IMR-90 (cell line): ENCODE measurements at regions not wholly inside any gene's neighbourhood (a gene's known extent, or its start where the extent isn't known, plus 50 kb on each side); places are given as distances from the start of the nearest gene placed in this dataset.

Source experiments
- ATAC-seq: fragments of 200-7000 bp; cut with Tn5 transposase; 2 replicates; pipeline ENCODE4 v1.9.1; 2020; ENCODE audit warnings: low read depth, mild to moderate bottlenecking, moderate library complexity
- BruUV-seq: library from RNA; stranded (reverse); fragments of 400-500 nt; replicated peaks from 2 replicates; lab custom pipeline; 2021; lab: Mats Ljungman, UMichigan
- CTCF ChIA-PET: fragments of 300-600 bp; formaldehyde crosslinking; extraction: SDS; loops from one replicate; lab custom pipeline; 2021; ENCODE audit warnings: antibody characterized with exemption; lab: Yijun Ruan, JAX
- POLR2A ChIA-PET: fragments of 300-600 bp; sonication (Branson Sonifier 250); formaldehyde crosslinking; loops from one replicate; lab custom pipeline; 2022; ENCODE audit warnings: antibody characterized with exemption; ENCODE audit not compliant: unreplicated experiment; lab: Charles Lee
- DNase-seq: peaks from one replicate; pipeline ENCODE4 v3.0.0; 2013
- H2AFZ ChIP-seq: replicated peaks from 2 replicates; pipeline ENCODE3; 2013; ENCODE audit warnings: low read length, mild to moderate bottlenecking; ENCODE audit not compliant: poor library complexity
- H2AK5ac ChIP-seq: 2 replicates; pipeline ENCODE4 v1.6.1; 2013; ENCODE audit warnings: low read depth, low read length, inconsistent platforms
- H2AK9ac ChIP-seq: replicated peaks from 2 replicates; pipeline ENCODE3; 2013; ENCODE audit warnings: mild to moderate bottlenecking, low read depth, low read length, moderate library complexity; ENCODE audit not compliant: poor library complexity
- H2BK120ac ChIP-seq: 2 replicates; pipeline ENCODE4 v1.6.1; 2013; ENCODE audit warnings: low read depth, low read length, inconsistent platforms
- H2BK15ac ChIP-seq: 3 replicates; pipeline ENCODE4 v1.6.1; 2013; ENCODE audit warnings: low read depth, low read length, inconsistent platforms
- H2BK20ac ChIP-seq: 2 replicates; pipeline ENCODE4 v1.6.1; 2013; ENCODE audit warnings: low read depth, mild to moderate bottlenecking, inconsistent platforms, low read length, moderate library complexity
- H2BK5ac ChIP-seq: 2 replicates; pipeline ENCODE4 v1.6.1; 2013; ENCODE audit warnings: mild to moderate bottlenecking, low read depth, low read length, inconsistent platforms; ENCODE audit not compliant: poor library complexity, severe bottlenecking
- H3K14ac ChIP-seq: replicated peaks from 2 replicates; pipeline ENCODE4 v1.6.1; 2013; ENCODE audit warnings: low read depth, low read length, inconsistent platforms
- H3K18ac ChIP-seq: 2 replicates; pipeline ENCODE4 v1.6.1; 2013; ENCODE audit warnings: low read depth, low read length, control low read depth
- H3K23ac ChIP-seq: 2 replicates; pipeline ENCODE4 v1.6.1; 2013; ENCODE audit warnings: low read depth, low read length, inconsistent platforms
- H3K27ac ChIP-seq: 2 replicates; pipeline ENCODE4 v1.5.1; 2013; ENCODE audit warnings: mild to moderate bottlenecking, control low read depth, low read length; ENCODE audit not compliant: insufficient read depth
- H3K27me3 ChIP-seq: 2 replicates; pipeline ENCODE4 v1.6.1; 2013; ENCODE audit warnings: low read length; ENCODE audit not compliant: control insufficient read depth, insufficient read depth
- H3K36me3 ChIP-seq: 2 replicates; pipeline ENCODE4 v1.6.1; 2013; ENCODE audit warnings: low read length, mixed read lengths; ENCODE audit not compliant: control insufficient read depth, insufficient read depth
- H3K4ac ChIP-seq: 2 replicates; pipeline ENCODE4 v1.6.1; 2013; ENCODE audit warnings: low read depth, low read length, inconsistent platforms
- H3K4me1 ChIP-seq: 2 replicates; pipeline ENCODE4 v1.6.1; 2013; ENCODE audit warnings: low read length, mixed read lengths; ENCODE audit not compliant: control insufficient read depth, insufficient read depth
- H3K4me2 ChIP-seq: 2 replicates; pipeline ENCODE4 v1.6.1; 2013; ENCODE audit warnings: low read depth, mild to moderate bottlenecking, control low read depth, low read length, moderate library complexity
- H3K4me3 ChIP-seq: 2 replicates; pipeline ENCODE4 v1.5.1; 2013; ENCODE audit warnings: low read depth, mild to moderate bottlenecking, control low read depth, low read length, moderate library complexity; ENCODE audit not compliant: insufficient read depth
- H3K56ac ChIP-seq: 2 replicates; pipeline ENCODE4 v1.6.1; 2013; ENCODE audit warnings: low read length, inconsistent platforms; ENCODE audit not compliant: insufficient read depth; ENCODE audit errors: extremely low read depth
- H3K79me1 ChIP-seq, 2 experiments: 2 replicates each; pipeline ENCODE4 v1.6.1; 2013; ENCODE audit warnings: low read length in 2 of 2, inconsistent platforms in 1 of 2, low read depth in 1 of 2
- H3K9ac ChIP-seq: 2 replicates; pipeline ENCODE4 v1.6.1; 2013; ENCODE audit warnings: low read depth, low read length, control low read depth
- H3K9me1 ChIP-seq: 2 replicates; pipeline ENCODE4 v1.6.1; 2013; ENCODE audit warnings: low read length, inconsistent platforms; ENCODE audit not compliant: insufficient read depth
- H3K9me3 ChIP-seq: 2 replicates; pipeline ENCODE4 v1.6.1; 2013; ENCODE audit warnings: low read length; ENCODE audit not compliant: control insufficient read depth, insufficient read depth
- H4K20me1 ChIP-seq: 2 replicates; pipeline ENCODE4 v1.6.1; 2013; ENCODE audit warnings: low read length, inconsistent platforms; ENCODE audit not compliant: insufficient read depth
- H4K5ac ChIP-seq: 2 replicates; pipeline ENCODE4 v1.6.1; 2013; ENCODE audit warnings: mild to moderate bottlenecking, low read depth, low read length, control low read depth
- H4K8ac ChIP-seq, 2 experiments: 2 replicates each; pipeline ENCODE4 v1.6.1; 2013; ENCODE audit warnings: low read depth in 2 of 2, low read length in 2 of 2, control low read depth in 1 of 2, inconsistent platforms in 1 of 2
- H4K91ac ChIP-seq: 2 replicates; pipeline ENCODE4 v1.6.1; 2013; ENCODE audit warnings: low read depth, low read length, inconsistent platforms; ENCODE audit not compliant: insufficient read depth
- NFE2L2 ChIP-seq: fragments of 150-350 bp; IDR thresholded peaks from 2 replicates; pipeline ENCODE4 v1.6.1; 2016; ENCODE audit warnings: low read depth, mild to moderate bottlenecking, low read length
- USF2 ChIP-seq: fragments of 150-350 bp; IDR thresholded peaks from 2 replicates; pipeline ENCODE4 v1.6.1; 2017; ENCODE audit warnings: mild to moderate bottlenecking, antibody characterized with exemption, low read length, low read depth
- WGBS, 2 experiments: methylation state at CpG; one replicate each; pipeline versions ENCODE4 v1.1.5 to v1.1.7; 2013; ENCODE audit warnings: missing lambda C conversion rate in 2 of 2; ENCODE audit not compliant: insufficient read length in 1 of 2; ENCODE audit errors: extremely low coverage in 2 of 2; 5-methylcytosine and 5-hydroxymethylcytosine counted together
- dilution Hi-C: fragments of 300-500 bp; cut with HindIII; formaldehyde crosslinking; loops from one replicate; pipeline ENCODE4 v1.14.3; 2018; ENCODE audit warnings: low sequenced_read_pairs; ENCODE audit not compliant: unreplicated experiment
- in situ Hi-C: fragments of 300-500 bp; cut with MboI; formaldehyde crosslinking; loops from 3 replicates; pipeline ENCODE4 v1.14.3; 2019; ENCODE audit warnings: low sequenced_read_pairs, inconsistent platforms, mixed read lengths
- intact Hi-C: fragments of 100-400 bp; cut with micrococcal nuclease; formaldehyde crosslinking; loops from 2 replicates; pipeline ENCODE4 v1.10.0; 2022

- Histone ChIP-seq H3K4me1 (peaks cover 5% of the 10 kb centered on the region; the same call in 1 of the 2 replicates), H3K56ac (no peak overlapping the region), H3K4me3 (no peak overlapping the region), H2AK5ac (no peak overlapping the region), H3K9me3 (peaks cover 3% of the 10 kb centered on the region; the same call in 1 of the 2 replicates), H3K36me3 (no peaks in the 10 kb centered on the region), H3K27ac (no peak overlapping the region), H2BK120ac (no peak overlapping the region), H3K79me1 (no peaks in the 10 kb centered on the region), H3K9ac (no peak overlapping the region), H4K8ac (no peak overlapping the region), H3K18ac (no peak overlapping the region), H2AFZ (no peak overlapping the region), H3K4ac (no peak overlapping the region), H2BK15ac (no peak overlapping the region), H3K14ac (no peak overlapping the region), H3K9me1 (no peaks in the 10 kb centered on the region), H4K20me1 (no peaks in the 10 kb centered on the region), H2AK9ac (no peak overlapping the region), H3K4me2 (no peak overlapping the region), H4K91ac (no peak overlapping the region), H3K23ac (no peak overlapping the region), H3K27me3 (peaks cover 33% of the 10 kb centered on the region), H2BK20ac (no peak overlapping the region), H2BK5ac (no peak overlapping the region), H4K5ac (no peak overlapping the region)
- no TSS peak for BruUV-seq
- intact Hi-C loops = no loop called here
- dilution Hi-C loops = no loop called here
- ChIA-PET CTCF (interaction anchor here (0.5 kb wide), 1 partner anchor 23 kb away, joined by 3 read pairs; no protein-coding TSS in a partner anchor), POLR2A (no interaction called here)
- in situ Hi-C loops = no loop called here
- DNase-seq (no peak), ATAC-seq (no peak)
- TF ChIP-seq NFE2L2 = no peak
- no peak for TF ChIP-seq USF2
- WGBS, 2 experiments = 61% methylated on average over 4 of the region's 12 CpGs; no CpG with 5 or more reads in 1 of the 2 experiments
These were observed 64.0 kb upstream of the TARDBP start for GRCh38 chr1:10948463-10948775.
